ENCODE measurements at regions not wholly inside any gene's neighbourhood (a gene's known extent, or its start where the extent isn't known, plus 50 kb on each side); places are given as distances from the start of the nearest gene placed in this dataset.
"Not testable (repeated sequence)": the region's sequence is repeated elsewhere in the genome, so short reads cannot be mapped to it uniquely, and the experiment has no call there.

DNA sequence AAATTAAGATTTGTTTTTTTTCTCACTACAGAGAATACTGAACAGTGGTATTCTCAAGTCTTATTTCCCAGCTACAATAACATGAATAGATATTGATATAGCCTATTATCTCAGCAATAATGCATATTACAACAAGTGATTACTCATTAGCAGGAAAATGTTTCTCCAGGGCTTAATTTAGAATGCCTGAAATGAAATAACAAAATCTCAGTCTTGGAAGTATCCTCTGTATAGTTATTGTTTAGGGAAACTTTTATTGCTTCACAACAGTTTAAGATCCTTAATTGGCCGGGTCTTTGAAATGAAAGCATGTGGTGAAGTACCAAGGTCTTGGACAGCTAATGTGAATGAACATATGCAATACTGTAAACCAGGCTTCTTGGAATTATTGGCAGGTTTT is 79.1 kb upstream of the ZEB1 start:
- TF ChIP-seq, protein P1, sequence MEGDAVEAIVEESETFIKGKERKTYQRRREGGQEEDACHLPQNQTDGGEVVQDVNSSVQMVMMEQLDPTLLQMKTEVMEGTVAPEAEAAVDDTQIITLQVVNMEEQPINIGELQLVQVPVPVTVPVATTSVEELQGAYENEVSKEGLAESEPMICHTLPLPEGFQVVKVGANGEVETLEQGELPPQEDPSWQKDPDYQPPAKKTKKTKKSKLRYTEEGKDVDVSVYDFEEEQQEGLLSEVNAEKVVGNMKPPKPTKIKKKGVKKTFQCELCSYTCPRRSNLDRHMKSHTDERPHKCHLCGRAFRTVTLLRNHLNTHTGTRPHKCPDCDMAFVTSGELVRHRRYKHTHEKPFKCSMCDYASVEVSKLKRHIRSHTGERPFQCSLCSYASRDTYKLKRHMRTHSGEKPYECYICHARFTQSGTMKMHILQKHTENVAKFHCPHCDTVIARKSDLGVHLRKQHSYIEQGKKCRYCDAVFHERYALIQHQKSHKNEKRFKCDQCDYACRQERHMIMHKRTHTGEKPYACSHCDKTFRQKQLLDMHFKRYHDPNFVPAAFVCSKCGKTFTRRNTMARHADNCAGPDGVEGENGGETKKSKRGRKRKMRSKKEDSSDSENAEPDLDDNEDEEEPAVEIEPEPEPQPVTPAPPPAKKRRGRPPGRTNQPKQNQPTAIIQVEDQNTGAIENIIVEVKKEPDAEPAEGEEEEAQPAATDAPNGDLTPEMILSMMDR (IDR thresholded peaks at IDR 0.05; ENCODE audit: low read depth, low read length) = no peak
- no peaks in the 10 kb centered on the region for H3K27me3 ChIP-seq (ENCODE audit: insufficient read depth, low read depth, severe bottlenecking)
- H3K9me3 ChIP-seq (ENCODE audit: severe bottlenecking) = no peaks in the 10 kb centered on the region

GRCh38 chr10:31242902-31243301 is 76.1 kb upstream of the ZEB1 start:
- Histone ChIP-seq H3K27ac (no peak overlapping the region), H3K9me3 (ENCODE audit: severe bottlenecking) (no peaks in the 10 kb centered on the region), H3K36me3 (no peaks in the 10 kb centered on the region), H3K27me3 (ENCODE audit: insufficient read depth, low read depth, severe bottlenecking) (no peaks in the 10 kb centered on the region), H3K4me3 (ENCODE audit: low read depth, low read length) (no peak overlapping the region)
- no peak for DNase-seq
- TF ChIP-seq, protein P1 (IDR thresholded peaks at IDR 0.05; ENCODE audit: low read depth, low read length) = no peak

More for the DNA sequence above, 79.1 kb upstream of the ZEB1 start:
- Histone ChIP-seq H3K4me3 (ENCODE audit: low read depth, low read length) (no peak overlapping the region), H3K27ac (no peak overlapping the region), H3K36me3 (no peaks in the 10 kb centered on the region)
- no peak for DNase-seq

DNA sequence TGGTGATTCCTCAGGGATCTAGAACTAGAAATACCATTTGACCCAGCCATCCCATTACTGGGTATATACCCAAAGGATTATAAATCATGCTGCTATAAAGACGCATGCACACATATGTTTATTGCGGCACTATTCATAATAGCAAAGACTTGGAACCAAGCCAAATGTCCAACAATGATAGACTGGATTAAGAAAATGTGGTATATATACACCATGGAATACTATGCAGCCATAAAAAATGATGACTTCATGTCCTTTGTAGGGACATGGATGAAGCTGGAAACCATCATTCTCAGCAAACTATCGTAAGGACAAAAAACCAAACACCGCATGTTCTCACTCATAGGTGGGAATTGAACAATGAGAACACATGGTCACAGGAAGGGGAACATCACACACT is 67.9 kb upstream of the ZEB1 start:
- H3K4me3 ChIP-seq (ENCODE audit: low read depth, low read length); H3K9me3 ChIP-seq (ENCODE audit: severe bottlenecking); H3K36me3 ChIP-seq; H3K27me3 ChIP-seq (ENCODE audit: insufficient read depth, low read depth, severe bottlenecking); H3K27ac ChIP-seq; DNase-seq: not testable (repeated sequence)

GRCh38 chr10:31253237-31253636 is 65.8 kb upstream of the ZEB1 start:
- no peak overlapping the region for H3K27ac ChIP-seq
- no peak for DNase-seq
- TF ChIP-seq, protein P1 (IDR thresholded peaks at IDR 0.05; ENCODE audit: low read depth, low read length) = no peak
- H3K9me3 ChIP-seq (ENCODE audit: severe bottlenecking) = no peaks in the 10 kb centered on the region
- no peaks in the 10 kb centered on the region for H3K36me3 ChIP-seq
- no peak overlapping the region for H3K4me3 ChIP-seq (ENCODE audit: low read depth, low read length)
- no peaks in the 10 kb centered on the region for H3K27me3 ChIP-seq (ENCODE audit: insufficient read depth, low read depth, severe bottlenecking)

- no peaks in the 10 kb centered on the region for H3K36me3 ChIP-seq
- TF ChIP-seq, protein P1 (IDR thresholded peaks at IDR 0.05; ENCODE audit: low read depth, low read length) = no peak
- H3K9me3 ChIP-seq (ENCODE audit: severe bottlenecking) = no peaks in the 10 kb centered on the region
- no peak overlapping the region for H3K4me3 ChIP-seq (ENCODE audit: low read depth, low read length)
- H3K27ac ChIP-seq = no peak overlapping the region
- DNase-seq = no peak
- H3K27me3 ChIP-seq (ENCODE audit: insufficient read depth, low read depth, severe bottlenecking) = no peaks in the 10 kb centered on the region
Measured at GRCh38 chr10:31261511-31262311, 57.3 kb upstream of the ZEB1 start.

DNA sequence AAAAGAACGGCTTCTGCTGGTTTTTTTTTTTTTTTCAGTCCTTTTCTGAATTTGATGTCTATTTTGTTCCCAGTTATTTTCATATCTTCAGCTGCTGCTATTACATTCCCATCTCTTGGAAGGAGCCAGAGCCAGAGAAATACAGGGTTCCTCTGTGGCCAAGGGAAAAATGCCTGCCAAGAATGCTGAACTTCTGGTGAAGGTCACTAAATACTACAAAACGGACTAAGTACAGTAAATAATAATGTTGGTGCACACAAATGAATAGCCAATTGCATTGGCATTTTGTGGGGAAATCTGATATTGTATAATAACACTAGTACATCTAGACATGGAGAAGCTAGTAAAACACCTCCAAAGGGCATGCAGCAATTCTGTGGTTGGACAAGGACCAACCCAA is 56.3 kb upstream of the ZEB1 start:
- H3K27ac ChIP-seq = no peak overlapping the region
- TF ChIP-seq, protein P1 (IDR thresholded peaks at IDR 0.05; ENCODE audit: low read depth, low read length) = no peak

More for the DNA sequence above, 56.3 kb upstream of the ZEB1 start:
- Histone ChIP-seq H3K27me3 (ENCODE audit: insufficient read depth, low read depth, severe bottlenecking) (no peaks in the 10 kb centered on the region), H3K36me3 (no peaks in the 10 kb centered on the region), H3K9me3 (ENCODE audit: severe bottlenecking) (no peaks in the 10 kb centered on the region), H3K4me3 (ENCODE audit: low read depth, low read length) (no peak overlapping the region)
- no peak for DNase-seq

All from WERI-Rb-1 (cell line).